H1 (cell line): ENCODE measurements at regions not wholly inside any gene's neighbourhood (a gene's known extent, or its start where the extent isn't known, plus 50 kb on each side); places are given as distances from the start of the nearest gene placed in this dataset.

Experiments
- CTCF ChIA-PET: fragments of 300-600 bp; sonication (Branson Sonifier 250); formaldehyde crosslinking; loops from one replicate; lab custom pipeline; 2021; ENCODE audit not compliant: partially characterized antibody; lab: Charles Lee
- POLR2A ChIA-PET: fragments of 300-600 bp; sonication (Branson Sonifier 250); formaldehyde crosslinking; loops from one replicate; lab custom pipeline; 2021; ENCODE audit warnings: inconsistent platforms; ENCODE audit not compliant: partially characterized antibody; lab: Charles Lee
- DNase-seq, 2 experiments: peaks; one replicate each; pipeline versions ENCODE4 v3.0.0 to v3.0.0-alpha.2; 2010 to 2022; ENCODE audit warnings: low spot score in 2 of 2, low read depth in 1 of 2, mixed read lengths in 1 of 2
- FAIRE-seq: peaks from 2 replicates; lab custom pipeline; 2011; peaks lifted over from hg19 to GRCh38; lab: Jason Lieb, UNC
- H2AFZ ChIP-seq: 2 replicates; pipeline ENCODE4 v1.8.1; 2012; ENCODE audit warnings: low read length, inconsistent platforms
- H2AK5ac ChIP-seq: 2 replicates; pipeline ENCODE4 v1.6.1; 2013; ENCODE audit warnings: low read depth, low read length
- H2BK120ac ChIP-seq: replicated peaks from 2 replicates; pipeline ENCODE3; 2013; ENCODE audit warnings: low read depth, low read length, inconsistent platforms
- H2BK12ac ChIP-seq: 2 replicates; pipeline ENCODE4 v1.6.1; 2013; ENCODE audit warnings: low read depth, low read length
- H2BK15ac ChIP-seq: 2 replicates; pipeline ENCODE4 v1.6.1; 2013; ENCODE audit warnings: low read length
- H2BK20ac ChIP-seq: 2 replicates; pipeline ENCODE4 v1.6.1; 2013; ENCODE audit warnings: low read length
- H2BK5ac ChIP-seq: 2 replicates; pipeline ENCODE4 v1.6.1; 2013; ENCODE audit warnings: low read depth, low read length
- H3K14ac ChIP-seq: 2 replicates; pipeline ENCODE4 v1.6.1; 2013; ENCODE audit warnings: inconsistent platforms; ENCODE audit not compliant: insufficient read length
- H3K18ac ChIP-seq: 2 replicates; pipeline ENCODE4 v1.6.1; 2013; ENCODE audit warnings: low read length; ENCODE audit errors: extremely low read depth
- H3K23ac ChIP-seq: 2 replicates; pipeline ENCODE4 v1.6.1; 2013; ENCODE audit warnings: inconsistent platforms; ENCODE audit not compliant: insufficient read length
- H3K23me2 ChIP-seq: 2 replicates; pipeline ENCODE4 v1.6.1; 2013; ENCODE audit warnings: low read depth, low read length
- H3K27ac ChIP-seq: 2 replicates; pipeline ENCODE4 v1.6.1; 2011; ENCODE audit warnings: low read depth, low read length, inconsistent platforms
- H3K27me3 ChIP-seq, 4 experiments: replicated peaks in 1 of 4; 1 replicate in 1 of 4; 2 replicates in 3 of 4; pipeline versions ENCODE4 v1.6.1 to v1.8.1; 2011 to 2013; ENCODE audit warnings: low read length in 3 of 4, mild to moderate bottlenecking in 3 of 4, inconsistent platforms in 2 of 4, mixed read lengths in 2 of 4, moderate library complexity in 1 of 4; ENCODE audit not compliant: control insufficient read depth in 3 of 4, insufficient read depth in 3 of 4; ENCODE audit errors: extremely low read depth in 1 of 4
- H3K36me3 ChIP-seq, 4 experiments: 2 replicates each; pipeline versions ENCODE4 v1.6.1 to v1.8.1; 2011 to 2013; ENCODE audit warnings: mild to moderate bottlenecking in 4 of 4, low read length in 3 of 4, moderate library complexity in 2 of 4, control low read depth in 1 of 4, inconsistent platforms in 1 of 4; ENCODE audit not compliant: insufficient read depth in 4 of 4, control insufficient read depth in 2 of 4
- H3K4ac ChIP-seq: replicated peaks from 2 replicates; pipeline ENCODE3; 2013; ENCODE audit warnings: low read length, low read depth, mixed read lengths, inconsistent platforms; ENCODE audit not compliant: insufficient read length
- H3K4me1 ChIP-seq, 4 experiments: replicated peaks in 1 of 4; 1 replicate in 1 of 4; 2 replicates in 3 of 4; pipeline versions ENCODE4 v1.6.1 to v1.8.1; 2011 to 2013; ENCODE audit warnings: low read length in 3 of 4, inconsistent platforms in 2 of 4, mixed read lengths in 1 of 4; ENCODE audit not compliant: insufficient read depth in 4 of 4, control insufficient read depth in 3 of 4
- H3K4me2 ChIP-seq, 2 experiments: 2 replicates each; pipeline versions ENCODE4 v1.6.1 to v1.8.1; 2011 to 2013; ENCODE audit warnings: low read depth in 2 of 2, low read length in 2 of 2, control low read depth in 1 of 2, inconsistent platforms in 1 of 2, mild to moderate bottlenecking in 1 of 2; ENCODE audit not compliant: insufficient read depth in 1 of 2
- H3K4me3 ChIP-seq, 4 experiments: fragments of 200-600, 300-600 bp in 1 of 4; sonication (generic), shearing (Covaris generic), sonication (Bioruptor Twin) in 1 of 4; 2 replicates each; pipeline versions ENCODE4 v1.5.1 to v1.8.1; 2011 to 2016; ENCODE audit warnings: low read length in 4 of 4, low read depth in 3 of 4, control low read depth in 2 of 4, inconsistent platforms in 2 of 4, mild to moderate bottlenecking in 2 of 4, mixed read lengths in 1 of 4, moderate library complexity in 1 of 4; ENCODE audit not compliant: insufficient read depth in 2 of 4; ENCODE audit errors: extremely low read depth in 1 of 4
- H3K56ac ChIP-seq: replicated peaks from 2 replicates; pipeline ENCODE3; 2013; ENCODE audit warnings: low read depth, mild to moderate bottlenecking, mixed read lengths, low read length, inconsistent platforms; ENCODE audit not compliant: insufficient read length
- H3K79me1 ChIP-seq: 2 replicates; pipeline ENCODE4 v1.6.1; 2013; ENCODE audit warnings: low read depth, low read length, control low read depth
- H3K79me2 ChIP-seq, 2 experiments: 2 replicates each; pipeline versions ENCODE4 v1.6.1 to v1.8.1; 2012 to 2013; ENCODE audit warnings: low read length in 2 of 2, mild to moderate bottlenecking in 2 of 2, inconsistent platforms in 1 of 2; ENCODE audit not compliant: insufficient read depth in 2 of 2, control insufficient read depth in 1 of 2
- H3K9ac ChIP-seq, 4 experiments: replicated peaks in 1 of 4; 1 replicate in 1 of 4; 2 replicates in 3 of 4; pipeline versions ENCODE4 v1.6.1 to v1.8.1; 2011 to 2013; ENCODE audit warnings: low read depth in 3 of 4, low read length in 3 of 4, control low read depth in 2 of 4, mild to moderate bottlenecking in 2 of 4, moderate library complexity in 2 of 4, inconsistent platforms in 1 of 4; ENCODE audit errors: extremely low read depth in 1 of 4
- H3K9me3 ChIP-seq, 2 experiments: 2 replicates each; pipeline versions ENCODE4 v1.6.1 to v1.8.1; 2012 to 2013; ENCODE audit warnings: mild to moderate bottlenecking in 2 of 2, moderate library complexity in 2 of 2, control low read depth in 1 of 2, inconsistent platforms in 1 of 2, low read depth in 1 of 2, low read length in 1 of 2, mixed read lengths in 1 of 2; ENCODE audit not compliant: insufficient read depth in 2 of 2
- H4K20me1 ChIP-seq, 2 experiments: replicated peaks in 1 of 2; 2 replicates each; pipeline versions ENCODE3 to v1.8.1; 2011 to 2013; ENCODE audit warnings: inconsistent platforms in 2 of 2, low read length in 2 of 2, mild to moderate bottlenecking in 1 of 2; ENCODE audit not compliant: insufficient read depth in 2 of 2, control insufficient read depth in 1 of 2
- H4K5ac ChIP-seq: 2 replicates; pipeline ENCODE4 v1.6.1; 2013; ENCODE audit warnings: low read length, low read depth, mixed read lengths, inconsistent platforms; ENCODE audit not compliant: insufficient read length
- H4K8ac ChIP-seq: 2 replicates; pipeline ENCODE4 v1.8.0; 2013; ENCODE audit warnings: mild to moderate bottlenecking, moderate library complexity, low read length, inconsistent platforms; ENCODE audit not compliant: insufficient read depth; ENCODE audit errors: extremely low read depth
- H4K91ac ChIP-seq: replicated peaks from 2 replicates; pipeline ENCODE3; 2013; ENCODE audit warnings: low read length, mixed read lengths, inconsistent platforms; ENCODE audit not compliant: insufficient read length
- KDM1A ChIP-seq: fragments of 200-600, 300-600 bp; sonication (generic); IDR thresholded peaks from 2 replicates; pipeline ENCODE4 v1.7.1; 2016; ENCODE audit warnings: mild to moderate bottlenecking, low read length, borderline replicate concordance
- NANOG ChIP-seq: IDR thresholded peaks from 2 replicates; pipeline ENCODE4 v1.6.1; 2011; ENCODE audit warnings: low read length, low read depth, mild to moderate bottlenecking, inconsistent platforms; ENCODE audit not compliant: insufficient read depth, poor library complexity, severe bottlenecking
- SP2 ChIP-seq: IDR thresholded peaks from 2 replicates; pipeline ENCODE4 v1.6.1; 2012; ENCODE audit warnings: mild to moderate bottlenecking, low read length, inconsistent platforms
- whole genome bisulfite sequencing, 2 experiments: shearing (Covaris generic) in 1 of 2; methylation state at CpG; one replicate each; pipeline versions ENCODE4 v1.1.6 to v1.1.7; 2013 to 2015; ENCODE audit warnings: low lambda C conversion rate in 2 of 2, mixed read lengths in 2 of 2, inconsistent platforms in 1 of 2, low coverage in 1 of 2, missing lambda C conversion rate in 1 of 2; ENCODE audit not compliant: insufficient replicate concordance in 2 of 2, insufficient coverage in 1 of 2, insufficient read length in 1 of 2; ENCODE audit errors: extremely low coverage in 1 of 2, missing lambda C conversion rate in 1 of 2; 5-methylcytosine and 5-hydroxymethylcytosine counted together
- TF ChIP-seq, protein P1 (sequence below): IDR thresholded peaks from 2 replicates; pipeline ENCODE4 v1.6.1; 2012; ENCODE audit warnings: inconsistent platforms
- TF ChIP-seq, protein P2 (sequence below): IDR thresholded peaks from 2 replicates; pipeline ENCODE4 v1.6.1; 2012; ENCODE audit warnings: inconsistent platforms

DNA sequence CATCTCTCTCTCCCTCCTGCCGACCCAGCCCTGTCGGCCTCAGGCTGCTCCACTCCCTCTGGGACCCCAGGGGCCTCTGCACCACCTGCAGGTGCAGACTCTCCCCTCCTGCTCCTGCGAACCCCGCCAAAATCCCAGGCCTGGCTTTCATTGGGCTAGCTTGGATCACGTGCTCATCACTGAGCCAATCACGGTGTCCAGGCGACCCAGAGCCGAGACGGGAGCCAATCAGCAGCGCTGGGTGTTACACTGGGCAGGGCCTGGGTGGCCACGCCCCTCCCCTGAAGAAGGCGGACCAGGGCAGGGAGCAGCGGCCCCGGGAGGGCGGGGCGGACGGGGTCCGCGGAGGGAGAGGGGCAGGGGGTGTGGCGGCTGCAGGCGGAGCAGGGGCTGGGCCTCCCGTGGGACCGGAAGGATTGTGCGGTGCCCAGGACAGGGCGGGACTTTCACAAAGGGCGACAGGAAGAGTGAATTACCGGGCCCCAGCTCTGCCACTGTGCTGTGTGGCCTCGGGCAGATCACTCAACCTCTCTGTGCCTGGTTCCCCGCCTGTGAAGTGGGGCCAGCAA lies 66.6 kb upstream of the FBRSL1 start:
- WGBS, 2 experiments, result 91% methylated on average over 18 of the region's 29 CpGs; no CpG with 5 or more reads in 1 of the 2 experiments
- Histone ChIP-seq H4K5ac (no peak overlapping the region), H2BK12ac (no peak overlapping the region), H3K14ac (no peak overlapping the region), H2BK5ac (no peak overlapping the region), H2AFZ (no peak overlapping the region), H3K4me2 (no peak overlapping the region), H3K36me3 (no peaks in the 10 kb centered on the region), H3K18ac (no peak overlapping the region), H4K20me1 (peaks cover 0 to 2% of the 10 kb centered on the region in 2 experiments), H3K4me1 (no peaks in the 10 kb centered on the region; a peak in 3 of 7 replicates), H3K27ac (no peak overlapping the region), H3K79me1 (no peaks in the 10 kb centered on the region), H3K23me2 (no peaks in the 10 kb centered on the region), H3K4ac (no peak overlapping the region), H4K91ac (no peak overlapping the region), H2BK15ac (no peak overlapping the region), H3K9me3 (peaks cover 14 to 34% of the 10 kb centered on the region in 2 experiments; a peak in 3 of 4 replicates), H3K27me3 (peaks cover 40 to 92% (median 82%) of the 10 kb centered on the region in 4 experiments), H3K4me3 (no peak overlapping the region), H3K56ac (no peak overlapping the region), H3K23ac (no peak overlapping the region), H2BK20ac (no peak overlapping the region), H2BK120ac (no peak overlapping the region), H2AK5ac (no peak overlapping the region), H4K8ac (no peak overlapping the region), H3K79me2 (no peaks in the 10 kb centered on the region), H3K9ac (no peak overlapping the region)
- DNase-seq, result no peak
- POLR2A ChIA-PET, result interaction anchor here (1.4 kb wide), 1 partner anchor 69 kb away, joined by 3 read pairs; no protein-coding TSS in a partner anchor
- CTCF ChIA-PET, result interaction anchor here (0.8 to 2.1 kb wide), 2 partner anchors 8 to 96 kb away, joined by 3 to 13 read pairs; no protein-coding TSS in a partner anchor
- no peak for FAIRE-seq
- TF ChIP-seq NANOG (no peak), SP2 (no peak), KDM1A (0 out of 2 replicates have a peak, but pooled peaks have one; percentile 30)
- TF ChIP-seq, protein P1, sequence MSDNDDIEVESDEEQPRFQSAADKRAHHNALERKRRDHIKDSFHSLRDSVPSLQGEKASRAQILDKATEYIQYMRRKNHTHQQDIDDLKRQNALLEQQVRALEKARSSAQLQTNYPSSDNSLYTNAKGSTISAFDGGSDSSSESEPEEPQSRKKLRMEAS, result peak; percentile 66; the same call in 1 of the 2 replicates
- TF ChIP-seq, protein P2, sequence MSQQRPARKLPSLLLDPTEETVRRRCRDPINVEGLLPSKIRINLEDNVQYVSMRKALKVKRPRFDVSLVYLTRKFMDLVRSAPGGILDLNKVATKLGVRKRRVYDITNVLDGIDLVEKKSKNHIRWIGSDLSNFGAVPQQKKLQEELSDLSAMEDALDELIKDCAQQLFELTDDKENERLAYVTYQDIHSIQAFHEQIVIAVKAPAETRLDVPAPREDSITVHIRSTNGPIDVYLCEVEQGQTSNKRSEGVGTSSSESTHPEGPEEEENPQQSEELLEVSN, result peak; percentile 97
